HG02938 (cell line): ENCODE measurements at regions not wholly inside any gene's neighbourhood (a gene's known extent, or its start where the extent isn't known, plus 50 kb on each side); places are given as distances from the start of the nearest gene placed in this dataset.

Experiments used
- ATAC-seq: cut with Tn5 transposase; IDR thresholded peaks from one replicate; pipeline ENCODE4 v1.9.1; 2021; ENCODE audit warnings: mild to moderate bottlenecking, moderate library complexity; ENCODE audit not compliant: unreplicated experiment

DNA sequence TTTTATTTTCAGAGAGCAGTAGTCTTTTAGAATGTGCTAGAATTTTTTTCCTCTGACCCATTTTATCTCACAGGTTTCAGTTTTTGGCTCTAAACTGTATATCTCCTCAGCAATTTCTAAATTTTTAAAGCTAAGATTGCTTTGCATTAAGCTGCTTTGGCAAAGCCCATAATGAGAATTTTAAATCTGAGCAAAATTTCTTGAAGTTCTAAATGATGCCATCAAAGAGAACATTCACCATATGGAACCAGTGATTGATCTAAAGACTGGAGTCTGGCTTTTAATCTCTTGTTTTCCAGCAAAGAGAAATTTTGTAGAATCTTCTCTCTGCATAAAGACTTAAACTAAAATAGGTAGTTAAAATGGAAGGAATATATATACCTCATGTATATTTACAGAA lies 313.6 kb downstream of the TBC1D32 start:
- ATAC-seq = no peak

DNA sequence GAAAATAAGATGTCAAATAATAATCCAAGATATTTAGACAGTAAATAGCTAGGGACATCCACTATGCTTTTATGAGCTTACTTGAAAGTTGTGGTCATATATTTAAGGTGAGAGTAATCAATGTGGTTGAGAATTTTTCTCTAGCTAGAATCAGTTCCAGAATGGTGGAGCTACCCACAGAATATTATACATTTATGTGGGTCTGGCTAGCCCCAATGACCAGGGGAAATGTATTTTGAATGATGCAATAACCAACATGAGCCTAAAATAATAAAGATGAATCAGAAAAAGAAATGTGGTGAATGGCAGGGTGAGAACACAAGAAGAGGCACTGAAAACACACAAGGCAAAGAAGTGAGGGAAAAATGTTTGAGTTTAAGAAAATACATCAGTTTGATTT lies 325.7 kb downstream of the TBC1D32 start:
- ATAC-seq = peak; percentile 44

DNA sequence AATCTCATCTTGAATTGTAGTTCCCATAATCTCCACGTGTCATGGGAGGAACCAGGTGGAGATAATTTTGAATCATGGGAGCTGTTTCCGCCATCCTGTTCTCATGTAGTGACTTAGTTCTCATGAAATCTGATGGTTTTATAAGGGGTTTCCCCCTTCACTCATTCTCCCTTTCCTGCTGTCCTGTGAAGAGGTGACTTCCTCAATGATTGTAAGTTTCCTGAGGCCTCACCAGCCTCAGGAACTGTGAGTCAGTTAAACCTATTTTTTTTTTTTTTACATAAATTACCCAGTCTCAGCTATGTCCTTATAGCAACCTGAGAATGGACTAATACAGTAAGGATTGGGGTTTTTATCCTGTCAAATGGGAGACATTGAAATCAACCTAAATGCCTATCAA lies 328.3 kb downstream of the TBC1D32 start:
- ATAC-seq = no peak

DNA sequence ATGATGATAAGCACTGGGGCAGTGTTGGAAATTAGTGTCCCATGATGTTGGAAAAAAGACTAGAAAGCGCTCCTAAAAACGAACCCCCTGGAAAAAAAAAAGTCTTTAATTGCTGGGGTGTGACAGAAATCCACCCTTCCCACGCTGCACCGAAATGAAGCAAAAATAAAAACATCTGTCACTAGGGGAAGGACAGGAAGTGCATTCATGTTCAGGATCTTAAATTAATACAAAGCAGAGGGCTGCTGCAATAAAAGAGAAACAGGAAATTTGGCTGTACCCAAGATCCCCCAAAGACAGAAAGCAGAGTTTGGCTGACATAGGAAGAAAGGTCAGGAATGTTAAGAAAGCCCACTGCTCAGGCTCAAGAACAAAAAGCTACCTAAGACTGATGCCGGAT lies 333.9 kb downstream of the TBC1D32 start:
- ATAC-seq = no peak

DNA sequence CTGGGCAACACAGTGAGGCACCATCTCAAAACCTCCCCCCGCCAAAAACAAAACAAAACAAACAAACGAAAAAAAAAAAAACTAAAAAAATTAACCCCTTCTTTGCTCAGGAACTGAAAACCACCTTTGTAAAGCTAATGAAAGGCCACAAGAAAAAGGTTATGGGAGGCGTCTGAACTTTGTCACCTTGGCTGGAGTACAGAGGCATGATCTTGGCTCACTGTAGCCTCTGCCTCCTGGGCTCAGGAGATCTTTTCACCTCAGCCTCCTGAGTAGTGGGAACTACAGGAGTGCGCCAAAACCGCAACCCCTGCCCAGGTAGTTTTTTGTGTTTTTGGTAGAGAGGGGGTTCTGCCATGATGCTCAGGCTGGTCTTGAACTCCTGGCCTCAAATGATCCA lies 337.9 kb downstream of the TBC1D32 start:
- no peak for ATAC-seq

DNA sequence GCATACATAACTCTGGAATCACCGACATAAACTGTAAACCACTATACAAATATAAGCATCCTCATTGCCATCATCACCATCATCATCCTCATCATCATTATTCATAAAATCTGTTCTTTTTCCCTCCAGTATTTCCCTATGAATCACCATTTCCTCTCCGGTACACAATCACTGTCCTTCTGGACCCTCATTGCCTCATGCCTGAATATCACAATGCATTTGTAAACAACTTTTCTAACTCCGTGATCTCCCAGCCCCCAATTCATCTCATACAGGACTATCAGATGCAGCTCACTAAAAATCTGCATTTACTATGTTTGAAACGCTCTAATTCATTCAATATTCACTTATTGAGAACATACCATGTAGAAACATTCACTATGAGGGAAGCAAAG lies 339.7 kb downstream of the TBC1D32 start:
- ATAC-seq = no peak

DNA sequence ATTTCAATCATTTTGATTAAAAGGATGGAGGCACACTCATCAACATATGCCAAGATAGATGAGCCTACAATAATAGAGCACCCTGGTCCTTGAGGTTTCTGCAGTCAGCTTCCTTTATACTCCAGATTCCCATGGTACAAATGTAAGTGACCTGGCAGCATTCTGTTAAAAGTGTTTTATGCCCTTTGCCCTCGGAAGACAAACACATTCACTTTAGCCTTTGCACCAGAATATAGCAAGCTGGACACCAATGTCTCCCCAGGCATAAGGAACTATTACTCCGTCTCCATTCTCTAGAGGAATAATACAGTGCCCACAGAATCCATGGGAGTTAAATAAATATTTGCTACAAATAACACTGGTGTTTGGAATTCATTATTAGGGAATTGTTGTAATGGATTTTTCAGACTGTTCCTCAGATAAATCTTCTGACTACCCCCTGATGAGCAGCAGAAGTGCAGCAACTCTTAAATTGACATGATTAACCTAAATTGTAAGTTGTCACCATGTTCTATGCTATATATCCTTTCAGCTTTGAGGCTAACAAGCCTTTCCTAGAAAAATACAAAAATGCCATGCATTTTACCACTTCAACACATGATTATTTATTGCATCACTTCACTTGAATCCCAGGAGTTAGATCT lies 340.2 kb downstream of the TBC1D32 start:
- ATAC-seq = no peak

DNA sequence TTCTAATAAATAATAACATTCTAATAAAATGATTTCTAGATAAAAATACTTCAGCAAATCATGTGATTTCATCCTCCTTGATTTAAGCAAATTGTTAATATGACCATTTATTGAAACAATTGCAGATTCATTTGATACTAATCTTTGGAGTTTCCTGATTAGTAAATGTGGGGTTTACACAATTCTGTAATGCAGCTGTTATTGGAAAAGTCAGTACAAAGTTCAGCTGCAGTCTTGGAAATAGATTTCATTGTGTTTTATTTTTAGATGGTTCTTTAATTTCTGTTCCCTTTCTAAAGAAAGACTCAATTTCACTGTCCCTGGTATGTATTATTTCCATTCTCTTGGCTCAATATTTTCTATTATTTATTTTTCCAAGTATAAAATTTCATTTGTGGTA lies 342.0 kb downstream of the TBC1D32 start:
- ATAC-seq = no peak

DNA sequence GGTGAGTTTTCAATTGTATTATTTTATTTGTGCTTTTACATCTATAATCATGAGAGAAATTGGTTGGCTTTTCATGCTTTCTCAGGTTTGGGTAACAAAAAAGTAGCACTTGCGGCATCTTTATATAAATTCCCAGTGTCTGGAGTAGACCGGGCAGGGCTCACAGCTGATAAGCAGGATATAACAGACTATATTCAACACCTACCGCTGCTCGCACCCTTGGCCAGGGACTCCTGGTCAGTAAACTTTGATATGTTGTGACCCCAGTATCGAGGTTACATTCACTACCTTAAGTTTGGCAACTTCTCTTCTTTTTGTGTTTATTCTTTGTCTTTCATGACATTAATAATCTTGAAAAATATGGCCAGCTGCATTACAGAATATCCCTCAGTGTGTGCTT lies 343.4 kb downstream of the TBC1D32 start:
- no peak for ATAC-seq

DNA sequence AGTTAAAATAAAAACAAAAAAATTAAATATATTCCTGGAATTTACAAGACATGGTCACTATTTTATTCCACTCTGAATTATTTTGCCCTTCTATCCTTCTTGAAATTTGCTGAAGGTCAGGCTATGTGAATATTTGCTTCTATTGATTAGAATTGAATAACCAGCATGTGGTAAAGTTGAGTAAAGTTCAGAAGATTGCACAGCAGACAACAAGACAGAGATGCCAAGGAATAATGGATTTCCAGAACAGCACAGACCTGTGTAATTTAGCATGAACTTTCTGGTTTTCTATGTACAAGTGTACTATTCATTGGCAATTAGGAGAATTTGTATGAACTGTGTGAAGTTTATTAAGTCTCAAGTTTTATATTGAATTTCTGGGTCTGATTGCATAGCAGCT lies 352.4 kb downstream of the TBC1D32 start:
- no peak for ATAC-seq

DNA sequence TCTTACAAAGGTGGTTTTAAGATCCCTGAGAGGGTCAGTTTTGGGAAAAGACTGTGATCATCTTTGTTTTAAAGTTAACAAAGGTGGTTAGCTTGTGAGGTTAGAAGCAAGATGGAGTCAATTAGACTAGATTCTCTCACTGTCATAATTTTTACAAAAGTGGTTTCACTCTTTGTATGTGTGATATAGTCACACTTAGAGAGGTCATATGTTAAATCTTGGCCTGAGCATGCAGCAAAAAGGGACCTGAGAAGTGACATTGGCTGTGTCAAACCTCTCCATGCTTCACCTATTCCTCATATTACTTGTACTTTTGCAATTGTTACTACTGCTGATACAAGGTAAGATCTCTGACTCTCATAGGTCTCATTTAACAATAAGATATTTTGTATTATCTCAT lies 368.0 kb downstream of the TBC1D32 start:
- ATAC-seq = peak; percentile 55

DNA sequence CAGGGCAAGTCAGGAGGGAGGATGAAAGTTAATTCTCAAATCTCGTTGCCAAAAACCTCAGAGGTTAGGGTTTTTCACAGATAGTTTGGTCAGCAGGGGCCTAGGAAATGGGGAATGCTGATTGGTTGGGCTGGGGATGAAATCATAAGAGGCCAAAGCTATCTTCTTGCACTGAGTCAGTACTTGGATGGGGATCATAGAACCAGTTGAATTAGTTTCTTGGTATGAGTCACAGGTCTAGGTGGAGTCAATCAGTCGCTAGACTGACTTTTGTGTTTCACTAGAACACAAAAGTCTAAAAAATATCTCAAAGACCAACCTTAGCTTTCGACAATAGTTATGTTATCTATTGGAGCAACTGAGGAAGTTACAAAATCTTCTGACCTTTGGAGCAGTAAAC lies 368.5 kb downstream of the TBC1D32 start:
- peak; percentile 63 for ATAC-seq

DNA sequence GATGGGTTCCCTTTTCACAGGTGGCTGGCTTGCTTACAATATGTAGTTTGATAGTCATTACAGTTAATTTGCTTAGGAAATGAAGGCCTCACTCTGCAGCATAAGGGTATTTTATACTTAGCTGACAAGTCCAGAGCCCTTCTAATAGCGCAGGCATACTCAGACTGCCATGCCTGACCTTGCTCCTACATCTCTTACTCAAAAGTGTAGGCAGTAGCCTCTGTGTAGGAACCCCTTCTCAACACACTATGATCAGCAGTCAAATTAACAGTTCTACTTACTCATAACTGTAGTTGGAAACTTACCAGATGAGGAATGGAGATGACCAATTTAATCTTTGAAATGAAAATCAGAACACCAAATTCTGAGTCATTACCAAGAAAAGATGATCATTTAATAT lies 373.5 kb downstream of the TBC1D32 start:
- ATAC-seq = no peak

DNA sequence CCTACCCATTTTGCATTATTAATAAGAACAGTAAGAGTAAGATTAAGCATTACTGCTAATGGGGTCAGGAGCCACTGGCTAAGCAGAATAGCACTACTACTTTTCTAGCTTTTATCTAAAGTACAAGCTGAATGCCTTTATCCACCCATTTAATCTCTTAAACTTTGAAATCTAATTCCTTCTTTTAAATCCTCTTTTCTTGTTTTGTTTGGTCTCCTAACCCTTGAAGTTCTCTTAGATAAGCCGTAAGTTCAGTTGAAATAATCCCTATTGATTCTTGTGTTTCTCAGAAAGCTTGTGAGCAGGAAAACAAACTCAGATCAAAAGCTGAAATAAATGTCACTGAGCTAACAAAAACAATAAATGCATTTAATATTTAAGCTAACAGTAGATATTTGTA lies 380.2 kb downstream of the TBC1D32 start:
- ATAC-seq = no peak

DNA sequence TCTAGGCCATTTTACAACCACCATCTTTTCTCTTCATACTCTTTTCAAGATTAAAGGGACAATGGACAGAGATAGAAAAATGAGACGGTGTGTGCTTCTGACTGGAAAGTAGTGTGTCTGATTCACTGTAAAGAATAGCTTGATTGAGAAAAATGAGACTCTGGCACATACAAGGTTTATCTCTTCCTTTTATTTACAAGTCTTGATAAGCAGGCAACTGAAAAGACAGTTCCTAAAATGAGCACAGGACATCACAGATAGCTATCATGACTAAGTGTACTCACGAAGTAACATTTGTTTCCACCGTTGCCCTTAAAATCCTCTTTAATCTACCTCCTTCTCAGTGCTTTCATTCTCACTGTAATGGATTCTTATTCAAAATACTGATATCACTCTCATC lies 383.0 kb downstream of the TBC1D32 start:
- ATAC-seq = no peak

DNA sequence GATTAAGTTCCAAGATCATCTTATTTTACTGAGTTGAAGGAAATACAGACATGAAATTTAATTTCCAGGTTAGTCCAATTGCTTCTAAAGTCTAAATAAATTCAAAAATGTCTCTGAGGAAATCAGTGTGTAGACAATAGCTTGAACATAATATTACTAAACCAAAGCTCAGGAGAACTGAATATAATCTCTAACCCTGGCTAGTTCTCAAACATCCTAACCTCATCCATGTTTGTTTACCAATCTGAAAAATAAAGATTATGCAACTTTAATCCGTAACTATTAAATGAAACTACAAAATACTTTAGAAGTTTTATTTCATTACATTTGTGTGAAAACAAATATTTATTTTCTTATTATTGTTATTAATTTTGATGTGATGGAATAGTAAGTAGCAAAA lies 387.2 kb downstream of the TBC1D32 start:
- ATAC-seq = no peak

DNA sequence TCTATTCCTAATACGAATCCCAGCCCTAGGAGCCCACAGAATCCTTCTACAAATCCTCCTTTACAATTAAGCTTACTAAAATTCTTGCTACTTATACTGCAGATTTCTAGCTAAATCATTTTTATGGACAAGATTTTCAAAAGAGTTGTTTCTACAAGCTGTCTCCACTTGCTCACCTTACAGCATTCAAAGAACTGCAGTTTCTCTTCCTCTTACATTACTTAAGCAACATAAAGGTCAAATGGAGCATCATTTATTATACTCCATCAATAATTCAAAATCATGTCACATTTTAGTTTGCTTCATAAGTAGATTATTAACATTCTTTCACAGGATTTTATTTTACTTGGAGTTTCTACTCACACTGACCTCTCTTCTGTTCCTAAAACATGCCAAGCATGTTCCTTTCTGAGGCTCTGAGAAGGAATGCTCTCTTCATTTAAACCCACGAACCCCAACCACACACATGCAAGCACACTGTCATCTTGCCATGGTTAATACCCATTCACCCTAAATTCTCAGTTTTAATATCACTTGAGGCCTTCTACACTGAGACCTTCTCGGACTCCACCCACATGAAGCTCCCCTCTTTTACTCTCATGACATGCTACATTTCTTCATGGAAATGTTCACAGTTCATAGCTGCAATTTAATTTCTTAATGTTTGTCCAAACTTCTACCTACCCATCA lies 388.2 kb downstream of the TBC1D32 start:
- peak; percentile 70 for ATAC-seq

DNA sequence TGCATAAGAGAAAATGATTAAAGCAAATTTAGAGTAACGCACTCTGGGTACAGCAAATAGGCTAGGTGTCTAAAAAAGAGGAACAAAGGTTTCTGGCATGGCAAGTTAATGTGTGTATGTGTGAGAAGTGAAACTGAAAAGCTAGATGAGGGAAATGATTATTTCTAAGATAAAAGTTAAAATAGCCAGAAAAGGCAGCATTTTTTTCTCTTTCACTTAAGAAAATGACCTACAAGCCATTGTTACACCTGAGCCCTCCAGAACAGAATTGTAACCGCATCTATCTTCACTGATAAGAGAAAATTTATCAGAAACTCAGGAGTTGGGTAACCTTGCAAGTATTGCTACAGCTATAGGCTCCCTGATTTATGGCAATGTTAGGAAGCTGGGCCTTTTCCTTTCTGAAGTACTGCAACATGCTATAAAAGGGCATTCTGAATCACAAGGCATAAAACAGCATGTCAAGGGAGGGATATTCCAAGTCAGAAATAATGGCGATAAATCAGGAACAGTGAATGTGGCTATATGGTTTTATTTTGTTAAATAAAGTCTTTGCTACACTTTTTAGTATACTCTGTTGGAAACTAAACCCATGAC lies 395.3 kb downstream of the TBC1D32 start:
- ATAC-seq = peak; percentile 98

DNA sequence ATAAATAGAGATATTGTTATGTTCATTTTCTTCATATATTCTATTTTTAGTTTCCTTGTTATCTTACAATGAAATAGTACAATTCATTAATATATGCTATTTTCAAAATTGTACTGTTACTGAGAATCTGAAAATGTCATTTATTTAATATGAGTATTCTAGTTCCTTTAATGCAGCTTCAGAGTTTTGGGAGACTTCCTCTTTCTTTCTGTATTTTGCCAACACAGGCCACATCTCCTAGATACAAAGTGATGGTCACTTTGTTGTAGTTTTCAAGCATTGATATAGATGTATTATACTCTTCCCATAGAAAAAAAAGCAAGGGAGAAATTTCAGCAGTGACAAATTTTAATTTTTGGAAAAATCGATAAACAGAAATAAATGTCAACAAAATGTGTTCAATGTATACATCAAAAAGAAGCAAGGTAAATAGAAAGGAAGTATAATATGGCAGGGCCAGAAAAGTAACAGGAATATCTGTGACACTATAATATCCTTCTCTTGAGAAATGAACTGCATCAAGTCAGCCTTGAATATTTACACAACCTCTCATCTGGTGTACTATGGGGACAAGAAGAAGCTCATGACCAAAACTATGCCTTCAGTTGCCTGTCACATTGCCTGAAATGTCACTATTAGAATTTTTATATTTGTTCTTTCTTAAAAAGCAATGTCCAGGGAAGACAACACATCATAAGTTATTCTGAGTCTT lies 396.0 kb downstream of the TBC1D32 start:
- ATAC-seq = peak; percentile 23

DNA sequence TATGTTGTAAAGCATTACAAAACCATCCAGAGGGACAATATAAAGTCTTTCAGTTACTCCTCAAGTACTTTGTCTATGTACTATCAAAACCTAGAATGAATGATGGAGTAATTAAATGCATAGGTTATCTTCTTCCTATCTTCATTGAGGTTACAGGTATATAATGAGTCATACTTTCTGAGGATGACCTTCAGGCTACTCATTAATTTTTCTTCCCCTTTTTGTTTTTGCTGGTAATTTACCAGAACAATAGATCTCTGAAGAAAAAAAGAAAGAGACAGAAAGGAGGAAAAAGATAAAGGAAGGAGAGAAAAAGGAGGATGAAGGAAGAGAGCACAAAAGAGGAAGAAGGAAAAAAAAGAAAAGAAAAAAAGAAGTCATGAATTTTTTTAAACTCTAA lies 398.4 kb downstream of the TBC1D32 start:
- peak; percentile 42 for ATAC-seq

DNA sequence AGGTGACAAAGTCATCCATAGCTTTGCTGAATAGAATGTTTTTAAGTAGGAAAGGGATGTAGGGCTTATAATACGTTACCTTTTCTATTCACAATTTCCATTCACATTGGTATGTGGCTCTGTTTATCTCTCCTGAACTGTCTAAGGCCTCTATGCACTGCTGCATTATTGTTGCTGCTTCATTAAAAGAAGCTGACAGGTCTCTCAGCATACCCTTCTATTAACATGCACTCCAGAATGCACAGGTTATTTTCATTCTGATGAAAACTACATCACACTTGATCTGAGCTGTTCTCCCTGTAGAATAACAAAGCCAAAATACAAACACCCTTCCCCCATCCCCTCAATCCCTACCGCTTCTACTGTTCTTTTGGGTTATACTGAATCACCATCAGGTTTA lies 399.3 kb downstream of the TBC1D32 start:
- no peak for ATAC-seq
